Peyer's patch (tissue), 4 donors: ENCODE measurements at regions not wholly inside any gene's neighbourhood (a gene's known extent, or its start where the extent isn't known, plus 50 kb on each side); places are given as distances from the start of the nearest gene placed in this dataset.

ENCODE experiments used
- DNase-seq, 3 donors: peaks; one replicate each; pipeline ENCODE4 v3.0.0-alpha.2; 2017 to 2019
- H3K27ac ChIP-seq, 4 donors: fragments of 200-600 bp; sonication (generic); one replicate each; pipeline ENCODE4 v1.5.1; 2016 to 2019
- H3K27me3 ChIP-seq, 2 donors: fragments of 200-600 bp; sonication (generic); one replicate each; pipeline ENCODE4 v1.5.1; 2019
- H3K36me3 ChIP-seq, 3 donors: fragments of 200-600 bp; sonication (generic); one replicate each; pipeline ENCODE4 v1.5.1; 2016 to 2019
- H3K4me1 ChIP-seq, 4 donors: fragments of 200-600 bp; sonication (generic); one replicate each; pipeline ENCODE4 v1.5.1; 2016 to 2019
- H3K4me3 ChIP-seq, 4 donors: fragments of 200-600 bp; sonication (generic); 1 replicate in 3 of 4; 2 replicates in 1 of 4; pipeline ENCODE4 v1.5.1; 2016 to 2019; ENCODE audit warnings: mild to moderate bottlenecking in 1 of 4
- H3K9me3 ChIP-seq, 4 donors: fragments of 200-600 bp; sonication (generic); one replicate each; pipeline ENCODE4 v1.5.1; 2016 to 2019; ENCODE audit warnings: mild to moderate bottlenecking in 1 of 4
- CTCF ChIP-seq, 6 experiments: fragments of 450-650 bp in 4 of 6; fragments of 200-600 bp in 2 of 6; sonication (generic) in 1 of 6; IDR thresholded peaks; one replicate each; pipeline ENCODE4 v1.5.1; 2017 to 2019; ENCODE audit warnings: antibody characterized with exemption in 6 of 6, mild to moderate bottlenecking in 3 of 6, moderate library complexity in 1 of 6
- POLR2A ChIP-seq, 2 donors: fragments of 450-650 bp; IDR thresholded peaks; one replicate each; pipeline ENCODE4 v1.5.1; 2017; ENCODE audit warnings: antibody characterized with exemption in 2 of 2, mild to moderate bottlenecking in 2 of 2, moderate library complexity in 2 of 2

- H3K4me1 ChIP-seq = no peaks in the 10 kb centered on the region
- H3K9me3 ChIP-seq = no peaks in the 10 kb centered on the region
- H3K27ac ChIP-seq = no peak overlapping the region
- no peaks in the 10 kb centered on the region for H3K36me3 ChIP-seq
- no peak for TF ChIP-seq POLR2A (IDR thresholded peaks at IDR 0.05)
- TF ChIP-seq CTCF (IDR thresholded peaks at IDR 0.05) = peak in 2 of 6 experiments; percentile 13 to 17
- no peak overlapping the region for H3K4me3 ChIP-seq
- H3K27me3 ChIP-seq = no peaks in the 10 kb centered on the region
- peak in 1 of 3 donors; percentile 49 for DNase-seq
These were observed 100.2 kb upstream of the PRR23E start for GRCh38 chr3:127092776-127093175.

- H3K4me1 ChIP-seq = no peaks in the 10 kb centered on the region
- no peak overlapping the region for H3K4me3 ChIP-seq
- H3K36me3 ChIP-seq = no peaks in the 10 kb centered on the region
- H3K27me3 ChIP-seq = no peaks in the 10 kb centered on the region
- H3K27ac ChIP-seq = no peak overlapping the region
- DNase-seq = peak in 1 of 3 donors; percentile 28
- no peaks in the 10 kb centered on the region for H3K9me3 ChIP-seq
- TF ChIP-seq POLR2A (IDR thresholded peaks at IDR 0.05) (no peak), CTCF (IDR thresholded peaks at IDR 0.05) (no peak)
These were observed 99.6 kb upstream of the PRR23E start for GRCh38 chr3:127093312-127093711.

- no peaks in the 10 kb centered on the region for H3K9me3 ChIP-seq
- no peak overlapping the region for H3K4me3 ChIP-seq
- H3K27ac ChIP-seq = no peak overlapping the region
- no peaks in the 10 kb centered on the region for H3K4me1 ChIP-seq
- H3K36me3 ChIP-seq = no peaks in the 10 kb centered on the region
- no peak for TF ChIP-seq POLR2A (IDR thresholded peaks at IDR 0.05)
- no peaks in the 10 kb centered on the region for H3K27me3 ChIP-seq
- peak in 1 of 3 donors; percentile 37 for DNase-seq
These were observed 97.2 kb upstream of the PRR23E start for GRCh38 chr3:127095774-127096173.

GRCh38 chr3:127096256-127097071 lies 96.5 kb upstream of the PRR23E start:
- no peak for TF ChIP-seq POLR2A (IDR thresholded peaks at IDR 0.05)
- TF ChIP-seq CTCF (IDR thresholded peaks at IDR 0.05) = no peak
- Histone ChIP-seq H3K4me3 (no peak overlapping the region), H3K4me1 (no peaks in the 10 kb centered on the region), H3K27ac (no peak overlapping the region), H3K9me3 (no peaks in the 10 kb centered on the region), H3K36me3 (no peaks in the 10 kb centered on the region), H3K27me3 (no peaks in the 10 kb centered on the region)
- peak in 2 of 3 donors; percentile 29 to 39 for DNase-seq

GRCh38 chr3:127097072-127097405 lies 95.9 kb upstream of the PRR23E start:
- H3K27me3 ChIP-seq = no peaks in the 10 kb centered on the region
- DNase-seq = peak in 1 of 3 donors; percentile 39
- no peak for TF ChIP-seq CTCF (IDR thresholded peaks at IDR 0.05)
- TF ChIP-seq POLR2A (IDR thresholded peaks at IDR 0.05) = no peak
- H3K4me1 ChIP-seq = no peaks in the 10 kb centered on the region
- no peaks in the 10 kb centered on the region for H3K36me3 ChIP-seq
- H3K9me3 ChIP-seq = no peaks in the 10 kb centered on the region
- H3K4me3 ChIP-seq = no peak overlapping the region
- H3K27ac ChIP-seq = no peak overlapping the region

GRCh38 chr3:127097481-127097880 lies 95.5 kb upstream of the PRR23E start:
- H3K9me3 ChIP-seq = no peaks in the 10 kb centered on the region
- H3K4me3 ChIP-seq = no peak overlapping the region
- DNase-seq = peak in 1 of 3 donors; percentile 27
- H3K4me1 ChIP-seq = no peaks in the 10 kb centered on the region
- H3K27me3 ChIP-seq = no peaks in the 10 kb centered on the region
- H3K36me3 ChIP-seq = no peaks in the 10 kb centered on the region
- TF ChIP-seq CTCF (IDR thresholded peaks at IDR 0.05) (no peak), POLR2A (IDR thresholded peaks at IDR 0.05) (no peak)
- no peak overlapping the region for H3K27ac ChIP-seq
